ENCODE measurements at regions not wholly inside any gene's neighbourhood (a gene's known extent, or its start where the extent isn't known, plus 50 kb on each side); places are given as distances from the start of the nearest gene placed in this dataset.

DNA sequence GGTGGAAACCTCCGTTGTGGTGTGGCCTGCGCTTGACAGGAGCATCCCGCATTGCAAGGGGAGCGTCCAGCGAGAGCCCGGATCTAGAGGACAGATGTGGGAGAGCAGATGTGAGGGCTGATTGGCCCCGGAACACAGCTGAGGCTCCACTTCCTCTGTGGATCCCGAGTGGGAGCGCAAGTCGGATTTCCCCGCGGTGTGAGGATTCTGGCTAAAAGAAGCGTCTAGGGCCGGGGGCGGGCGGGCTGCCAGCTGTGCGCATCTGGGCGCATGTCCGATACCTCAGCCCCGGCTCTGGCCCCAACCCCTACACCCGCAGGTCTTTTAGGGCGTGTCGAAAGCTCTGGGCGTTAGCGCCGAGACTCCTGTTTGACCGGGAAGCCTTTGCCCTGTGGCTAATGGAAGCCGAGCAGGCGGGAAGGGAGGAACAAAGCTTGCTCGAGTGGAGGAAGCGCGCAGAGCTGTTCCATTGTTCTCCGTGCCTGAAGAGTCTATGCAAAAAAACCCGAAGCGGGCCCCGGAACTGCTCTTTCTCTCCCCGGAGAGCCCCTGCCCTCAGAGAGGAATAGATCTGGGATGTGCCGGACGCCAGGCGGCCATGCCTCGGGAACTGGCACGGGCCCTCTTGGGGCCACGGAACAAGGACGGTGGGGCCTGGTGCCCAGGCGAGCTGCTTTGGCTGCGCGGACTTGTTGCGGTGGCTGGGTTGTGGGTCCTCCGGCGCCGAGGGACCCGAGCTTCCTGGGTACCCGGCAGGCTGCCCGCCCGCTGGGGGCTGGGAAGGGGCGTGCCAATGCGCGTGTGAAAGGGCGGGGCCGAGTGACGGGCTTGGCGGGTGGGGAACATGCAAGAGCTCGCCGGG is 111.1 kb downstream of the NAV1 start:
- Mint-ChIP-seq H3K27me3 (peaks cover 31 to 48% of the 10 kb centered on the region in 2 donors), H3K4me1 (peaks cover 8 to 28% of the 10 kb centered on the region in 2 donors), H3K4me3 (peak overlapping the region; percentile 62 to 69), H3K9me3 (no peaks in the 10 kb centered on the region), H3K27ac (no peak overlapping the region), H3K36me3 (no peaks in the 10 kb centered on the region)
- ATAC-seq (replicated peaks) (peak; percentile 35 to 55), DNase-seq (peak; percentile 7)

DNA sequence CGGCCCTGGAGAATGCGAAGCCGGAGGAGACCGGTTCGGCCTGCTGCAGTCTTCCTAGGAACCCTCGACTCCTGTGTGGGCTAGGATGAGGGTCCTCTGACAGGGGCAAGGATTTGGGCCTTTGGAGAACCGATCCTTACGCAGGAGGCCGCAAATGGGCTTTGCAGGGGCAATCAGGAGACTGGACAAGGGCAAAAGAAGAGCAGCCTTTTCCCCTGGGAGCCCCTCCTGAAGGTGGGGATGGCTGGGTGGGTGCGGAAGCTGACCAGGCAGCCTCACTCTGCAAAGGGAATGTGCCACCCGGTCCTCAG is 111.7 kb downstream of the NAV1 start:
- DNase-seq: no peak
- H3K4me3 Mint-ChIP-seq: peak overlapping the region in 1 of 2 donors; percentile 69
- no peaks in the 10 kb centered on the region for H3K36me3 Mint-ChIP-seq
- ATAC-seq (replicated peaks): no peak
- peaks cover 8 to 28% of the 10 kb centered on the region in 2 donors for H3K4me1 Mint-ChIP-seq
- H3K9me3 Mint-ChIP-seq: no peaks in the 10 kb centered on the region
- peaks cover 31 to 48% of the 10 kb centered on the region in 2 donors for H3K27me3 Mint-ChIP-seq
- H3K27ac Mint-ChIP-seq: no peak overlapping the region

DNA sequence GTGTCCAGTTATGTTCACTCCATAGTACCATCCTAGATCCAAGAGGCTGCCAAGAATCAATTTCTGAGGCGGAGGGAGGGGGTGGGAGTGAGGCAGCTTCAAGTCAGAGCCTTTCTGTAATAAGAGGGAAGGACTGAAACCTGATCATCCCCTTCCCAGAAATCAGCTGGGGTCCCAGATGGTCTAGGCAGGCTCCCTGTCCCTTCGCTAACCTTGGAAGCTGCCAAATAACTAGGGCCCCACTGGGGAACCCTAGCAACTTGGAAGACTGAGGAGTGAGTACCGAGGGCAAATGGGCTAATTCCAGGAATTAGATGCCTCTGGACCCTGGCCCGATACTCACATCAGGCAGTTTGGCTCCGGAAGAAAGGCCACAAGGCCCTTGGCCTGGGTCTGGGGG is 113.3 kb downstream of the NAV1 start:
- Mint-ChIP-seq H3K27me3 (peaks cover 25 to 39% of the 10 kb centered on the region in 2 donors), H3K9me3 (no peaks in the 10 kb centered on the region), H3K4me3 (no peak overlapping the region), H3K27ac (no peak overlapping the region), H3K36me3 (no peaks in the 10 kb centered on the region), H3K4me1 (peaks cover 8 to 28% of the 10 kb centered on the region in 2 donors)
- no peak for DNase-seq
- ATAC-seq (replicated peaks): no peak

DNA sequence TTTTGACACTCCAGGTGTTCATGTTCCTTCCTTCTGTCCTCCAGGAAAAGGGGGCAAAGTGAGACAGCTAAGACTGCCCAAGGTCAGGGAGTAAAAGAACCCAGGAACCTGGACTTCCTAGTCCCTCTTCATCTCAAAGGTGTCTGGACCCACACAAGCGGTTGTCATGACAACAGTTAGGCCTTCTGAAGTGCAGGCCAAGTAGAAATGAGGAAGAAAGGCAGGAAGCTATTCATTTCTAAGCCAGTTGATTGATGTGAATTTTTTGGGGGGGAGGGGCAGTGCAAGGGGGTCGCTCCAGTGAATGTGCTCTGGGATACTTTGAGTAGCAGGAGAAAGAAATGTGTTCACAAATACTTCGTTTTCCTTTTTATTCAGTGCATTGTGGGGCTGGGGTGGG is 114.3 kb downstream of the NAV1 start:
- peak overlapping the region; percentile 10 for H3K27ac Mint-ChIP-seq
- H3K4me3 Mint-ChIP-seq: no peak overlapping the region
- H3K9me3 Mint-ChIP-seq: no peaks in the 10 kb centered on the region
- H3K27me3 Mint-ChIP-seq: peaks cover 17 to 28% of the 10 kb centered on the region in 2 donors
- H3K36me3 Mint-ChIP-seq: no peaks in the 10 kb centered on the region
- peaks cover 6 to 23% of the 10 kb centered on the region in 2 donors for H3K4me1 Mint-ChIP-seq
- peak; percentile 48 to 56 for ATAC-seq (replicated peaks)
- no peak for DNase-seq

DNA sequence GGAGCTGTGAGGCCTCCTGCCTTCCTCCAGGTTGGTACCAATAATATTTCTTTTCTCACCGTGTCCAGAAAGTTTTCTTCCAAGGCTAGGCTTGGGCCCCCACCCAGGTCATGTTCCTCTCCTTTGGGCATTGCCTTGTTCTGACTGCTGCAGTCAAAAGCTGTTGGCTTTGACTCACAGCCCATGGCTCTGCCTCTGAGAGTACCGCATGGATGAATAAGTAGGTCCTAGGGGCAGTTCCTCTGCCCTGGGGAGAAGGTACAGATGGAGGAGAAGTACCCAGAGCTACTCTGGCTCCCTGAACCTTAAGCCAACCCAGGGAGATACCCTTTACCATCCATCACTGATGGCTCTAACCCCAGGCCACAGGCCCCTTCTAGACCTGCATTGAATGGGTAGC is 115.0 kb downstream of the NAV1 start:
- Mint-ChIP-seq H3K4me1 (peaks cover 5 to 23% of the 10 kb centered on the region in 2 donors), H3K27ac (no peak overlapping the region), H3K4me3 (no peak overlapping the region), H3K9me3 (no peaks in the 10 kb centered on the region), H3K36me3 (no peaks in the 10 kb centered on the region), H3K27me3 (peaks cover 16 to 27% of the 10 kb centered on the region in 2 donors)
- DNase-seq (no peak), ATAC-seq (replicated peaks) (peak; percentile 19 to 23)

DNA sequence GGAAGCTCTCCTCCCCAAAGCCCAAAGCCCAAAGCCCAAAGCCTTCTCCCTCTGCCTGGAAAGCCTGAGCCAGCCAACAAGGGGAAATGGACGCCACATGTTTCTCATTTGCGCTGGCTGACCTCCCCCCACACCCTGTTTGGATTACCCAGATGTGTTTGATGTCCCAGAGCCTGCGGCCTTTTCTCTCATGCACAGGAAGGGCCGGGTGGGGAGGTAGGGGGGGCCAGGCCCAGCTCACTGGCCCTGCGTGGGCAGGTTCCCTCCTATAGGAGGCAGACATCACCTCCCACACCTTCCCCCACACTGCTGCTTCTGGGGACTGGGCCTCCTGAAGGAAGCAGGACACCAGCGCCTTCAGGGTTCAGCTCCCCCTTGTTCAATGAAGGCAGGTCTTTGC is 116.3 kb downstream of the NAV1 start:
- Mint-ChIP-seq H3K9me3 (no peaks in the 10 kb centered on the region), H3K27ac (no peak overlapping the region), H3K4me1 (peaks cover 5 to 15% of the 10 kb centered on the region in 2 donors), H3K27me3 (peaks cover 8 to 18% of the 10 kb centered on the region in 2 donors), H3K36me3 (no peaks in the 10 kb centered on the region), H3K4me3 (no peak overlapping the region)
- DNase-seq (no peak), ATAC-seq (replicated peaks) (no peak)

DNA sequence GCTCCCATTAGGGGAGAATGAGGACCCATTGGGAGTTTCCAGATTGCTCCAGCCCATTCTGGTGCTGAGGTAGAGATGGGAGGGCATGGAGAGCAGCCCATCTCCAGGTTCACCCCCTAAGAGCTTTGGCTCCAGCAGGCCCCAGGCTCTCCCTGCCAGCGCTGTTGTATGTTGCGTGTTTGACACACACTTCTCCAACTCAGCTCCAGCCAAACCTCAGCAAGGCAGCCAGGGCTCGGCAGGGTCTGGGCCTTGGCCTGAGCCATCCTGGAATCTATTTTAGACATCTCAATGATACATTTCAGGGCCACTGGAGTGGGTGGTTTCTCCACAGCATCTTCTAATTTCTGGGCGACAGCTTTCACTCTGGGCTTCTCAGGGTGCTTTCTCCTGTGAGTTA is 117.0 kb downstream of the NAV1 start:
- peaks cover 3 to 11% of the 10 kb centered on the region in 2 donors for H3K27me3 Mint-ChIP-seq
- H3K4me3 Mint-ChIP-seq: no peak overlapping the region
- H3K9me3 Mint-ChIP-seq: no peaks in the 10 kb centered on the region
- ATAC-seq (replicated peaks): no peak
- H3K4me1 Mint-ChIP-seq: peaks cover 5 to 8% of the 10 kb centered on the region in 2 donors
- no peaks in the 10 kb centered on the region for H3K36me3 Mint-ChIP-seq
- H3K27ac Mint-ChIP-seq: no peak overlapping the region
- no peak for DNase-seq

DNA sequence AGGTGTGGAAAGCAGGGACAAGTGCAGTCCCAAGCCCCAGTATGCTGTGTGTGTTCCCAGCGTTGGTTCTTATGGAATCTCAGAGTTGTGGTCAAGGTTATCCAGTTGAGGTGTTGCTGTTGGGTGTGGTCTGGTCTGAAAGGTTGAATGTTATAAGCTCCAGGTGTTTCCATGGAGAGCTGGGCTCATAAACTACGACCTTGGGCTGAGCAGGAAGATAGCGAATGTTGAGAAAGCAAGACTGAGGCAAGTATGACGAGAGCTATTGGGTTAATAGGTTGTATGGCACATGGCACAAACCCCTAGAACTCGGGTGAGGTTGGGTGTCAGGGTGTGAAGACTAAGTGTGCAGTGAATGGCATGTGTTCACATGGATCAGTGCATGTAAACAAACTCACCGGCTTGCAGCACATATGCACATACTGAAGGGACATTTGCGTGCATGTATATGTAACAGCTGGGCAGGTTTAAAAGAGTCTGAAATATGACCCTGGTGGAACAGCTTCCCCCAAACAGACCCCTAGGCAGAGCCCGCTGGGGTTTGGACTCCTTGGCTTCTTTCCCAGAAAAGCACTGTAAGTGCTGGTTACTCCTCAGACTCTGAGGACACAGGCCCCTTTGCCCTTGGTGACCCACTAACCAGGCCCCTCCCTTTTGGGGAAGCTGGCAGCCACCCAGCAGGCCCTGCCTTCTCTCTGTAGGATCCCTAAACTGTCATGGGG is 117.5 kb downstream of the NAV1 start:
- Mint-ChIP-seq H3K27ac (no peak overlapping the region), H3K36me3 (no peaks in the 10 kb centered on the region), H3K4me1 (peaks cover 5 to 8% of the 10 kb centered on the region in 2 donors), H3K27me3 (peaks cover 0 to 5% of the 10 kb centered on the region in 2 donors), H3K9me3 (no peaks in the 10 kb centered on the region), H3K4me3 (no peak overlapping the region)
- DNase-seq (no peak), ATAC-seq (replicated peaks) (no peak)

DNA sequence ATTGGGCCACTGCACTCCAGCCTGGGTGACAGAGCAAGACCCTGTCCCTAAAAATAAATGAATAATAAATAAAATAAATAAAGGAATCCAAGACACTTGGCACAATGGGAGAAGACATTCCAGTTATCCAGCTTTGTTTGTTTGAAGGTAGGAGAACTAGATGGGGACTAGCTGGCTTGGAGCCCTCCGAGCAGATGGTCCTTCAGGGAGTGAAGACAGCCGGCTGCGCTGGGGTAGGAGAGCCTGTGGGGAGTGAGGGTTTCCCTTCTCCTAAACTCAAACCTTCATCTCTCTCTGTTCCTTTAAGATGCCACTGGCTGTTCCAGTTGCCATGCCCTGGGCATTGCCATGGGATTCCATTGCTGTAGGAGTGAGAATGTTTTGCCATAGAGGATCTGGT is 120.6 kb downstream of the NAV1 start:
- DNase-seq (no peak), ATAC-seq (replicated peaks) (no peak)
- Mint-ChIP-seq H3K9me3 (no peaks in the 10 kb centered on the region), H3K27me3 (no peaks in the 10 kb centered on the region), H3K4me1 (no peaks in the 10 kb centered on the region), H3K4me3 (no peak overlapping the region), H3K36me3 (no peaks in the 10 kb centered on the region), H3K27ac (no peak overlapping the region)

DNA sequence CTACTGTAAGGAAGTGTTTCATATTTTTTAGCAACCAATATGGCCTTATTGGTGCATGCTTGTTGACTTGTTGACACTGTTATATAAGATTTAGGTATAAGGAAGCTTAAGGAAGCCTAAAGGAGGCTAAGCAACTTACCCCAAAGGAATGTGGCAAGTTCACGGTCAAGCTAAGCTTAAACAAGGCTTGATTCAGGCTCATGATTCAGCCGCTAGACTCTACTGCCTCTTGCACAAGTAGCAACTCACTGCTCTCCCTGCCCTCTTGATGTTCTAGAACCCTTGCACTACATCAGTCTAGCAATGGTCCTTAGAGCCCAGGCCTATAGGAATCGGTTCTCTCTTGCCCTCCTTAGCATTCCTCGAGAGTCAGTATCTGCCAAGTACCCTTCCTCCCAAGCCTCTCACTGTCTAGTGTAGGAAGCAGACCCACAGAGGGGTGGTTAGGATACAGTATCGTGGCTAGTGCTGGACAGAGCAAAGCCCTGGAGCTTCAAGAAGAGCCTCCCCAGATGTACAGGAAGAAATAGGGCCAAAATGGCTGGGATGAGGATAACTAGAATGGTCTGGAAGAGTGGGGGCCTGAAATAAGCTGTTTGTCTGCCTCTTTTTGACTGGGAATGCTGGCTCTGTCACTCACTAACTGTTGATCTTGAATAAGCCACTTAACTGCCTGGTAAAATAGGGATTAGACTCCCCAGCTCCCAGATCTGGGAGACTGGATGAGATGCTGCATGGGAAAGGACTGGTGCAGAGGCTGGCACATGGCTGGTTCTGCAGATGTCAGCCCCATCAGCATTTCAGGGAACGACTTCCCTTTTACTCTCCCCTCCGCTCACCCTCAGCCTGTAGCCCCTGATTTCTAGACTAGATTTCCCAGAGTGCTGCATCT is 122.2 kb downstream of the NAV1 start:
- Mint-ChIP-seq H3K9me3 (no peaks in the 10 kb centered on the region), H3K27ac (no peak overlapping the region), H3K36me3 (no peaks in the 10 kb centered on the region), H3K4me1 (no peaks in the 10 kb centered on the region), H3K4me3 (no peak overlapping the region), H3K27me3 (peaks cover 0 to 10% of the 10 kb centered on the region in 2 donors)
- ATAC-seq (replicated peaks) (no peak), DNase-seq (no peak)

DNA sequence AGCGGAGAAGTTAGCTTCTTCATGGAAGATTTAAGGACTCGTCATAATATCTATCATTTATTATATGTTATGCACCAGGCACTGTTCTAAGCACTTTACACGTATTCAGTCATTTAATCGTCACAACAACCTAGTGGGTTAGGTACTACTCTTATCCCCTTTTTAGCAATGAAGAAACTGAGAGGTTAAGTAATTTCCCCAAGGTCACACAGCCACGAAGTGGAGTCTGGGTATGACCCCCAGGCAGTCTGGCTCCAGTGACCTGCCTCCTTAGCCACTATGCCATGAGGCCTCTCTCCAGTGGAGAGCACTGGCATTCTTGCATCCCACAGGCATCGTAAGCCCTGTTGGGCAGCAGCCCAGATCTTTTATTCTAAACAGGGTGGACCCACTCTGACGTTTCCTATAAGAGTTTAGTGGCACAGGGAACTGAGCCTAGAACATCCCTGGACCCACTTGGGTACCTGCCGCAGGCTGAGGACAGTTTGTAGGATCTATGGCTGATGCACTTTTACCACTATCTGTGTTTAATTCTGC is 123.0 kb downstream of the NAV1 start:
- no peak overlapping the region for H3K4me3 Mint-ChIP-seq
- ATAC-seq (replicated peaks) (no peak), DNase-seq (no peak)
- H3K9me3 Mint-ChIP-seq: no peaks in the 10 kb centered on the region
- no peak overlapping the region for H3K27ac Mint-ChIP-seq
- H3K27me3 Mint-ChIP-seq: peaks cover 0 to 10% of the 10 kb centered on the region in 2 donors
- H3K4me1 Mint-ChIP-seq: no peaks in the 10 kb centered on the region
- no peaks in the 10 kb centered on the region for H3K36me3 Mint-ChIP-seq

DNA sequence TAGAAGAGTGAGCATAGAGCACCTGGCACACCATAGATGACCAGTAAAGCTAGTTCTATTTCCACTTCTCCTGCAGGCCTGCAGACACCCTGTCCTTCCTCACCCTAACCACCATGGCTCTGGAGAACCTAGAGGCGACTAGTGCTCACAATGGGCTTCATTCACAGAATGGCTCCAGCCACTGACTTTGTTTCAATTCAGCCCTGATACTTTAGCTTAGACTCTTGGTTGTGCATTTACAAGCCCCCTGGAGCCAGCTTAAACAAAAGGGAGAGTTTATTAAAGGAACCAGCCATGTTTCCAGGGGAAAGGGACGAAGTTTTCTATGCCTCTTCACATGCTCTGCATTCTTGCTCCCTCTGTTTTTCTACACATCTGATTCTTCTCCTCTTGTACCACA is 123.7 kb downstream of the NAV1 start:
- Mint-ChIP-seq H3K27me3 (peaks cover 0 to 10% of the 10 kb centered on the region in 2 donors), H3K36me3 (no peaks in the 10 kb centered on the region), H3K4me1 (no peaks in the 10 kb centered on the region), H3K4me3 (no peak overlapping the region), H3K27ac (no peak overlapping the region), H3K9me3 (no peaks in the 10 kb centered on the region)
- no peak for DNase-seq
- ATAC-seq (replicated peaks): no peak

DNA sequence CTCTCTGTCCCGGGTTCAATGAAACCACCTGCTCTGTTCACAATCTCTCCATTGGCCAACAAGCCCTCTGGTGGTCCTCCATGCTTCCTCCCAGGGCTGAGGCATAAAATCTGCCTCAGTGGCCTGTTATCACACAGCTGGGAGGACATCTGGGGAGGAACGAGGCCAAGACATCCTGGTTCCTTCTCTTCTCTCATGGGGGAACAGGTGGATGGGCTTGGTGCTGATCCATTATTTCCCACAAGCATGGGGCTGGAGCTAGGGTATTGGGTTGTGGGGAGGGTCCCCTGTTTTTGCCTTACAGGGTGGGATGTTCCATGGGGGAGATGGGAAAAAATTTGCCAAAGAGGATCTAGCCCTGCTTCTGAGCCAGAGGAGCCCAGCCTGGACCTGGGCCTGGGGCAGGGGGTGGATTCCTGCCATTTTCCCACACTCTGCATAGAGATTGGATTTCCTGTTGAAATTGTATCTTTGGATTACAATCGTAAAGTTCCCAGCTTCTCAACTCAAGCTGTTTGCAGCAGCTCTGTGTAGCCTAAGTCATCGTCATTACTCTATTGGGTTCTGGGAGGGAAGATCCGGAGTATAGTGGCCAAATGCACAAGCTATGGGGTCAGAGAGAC is 124.7 kb downstream of the NAV1 start:
- Mint-ChIP-seq H3K36me3 (no peaks in the 10 kb centered on the region), H3K27ac (no peak overlapping the region), H3K9me3 (no peaks in the 10 kb centered on the region), H3K4me1 (no peaks in the 10 kb centered on the region), H3K27me3 (peaks cover 0 to 10% of the 10 kb centered on the region in 2 donors), H3K4me3 (no peak overlapping the region)
- DNase-seq: no peak
- no peak for ATAC-seq (replicated peaks)

DNA sequence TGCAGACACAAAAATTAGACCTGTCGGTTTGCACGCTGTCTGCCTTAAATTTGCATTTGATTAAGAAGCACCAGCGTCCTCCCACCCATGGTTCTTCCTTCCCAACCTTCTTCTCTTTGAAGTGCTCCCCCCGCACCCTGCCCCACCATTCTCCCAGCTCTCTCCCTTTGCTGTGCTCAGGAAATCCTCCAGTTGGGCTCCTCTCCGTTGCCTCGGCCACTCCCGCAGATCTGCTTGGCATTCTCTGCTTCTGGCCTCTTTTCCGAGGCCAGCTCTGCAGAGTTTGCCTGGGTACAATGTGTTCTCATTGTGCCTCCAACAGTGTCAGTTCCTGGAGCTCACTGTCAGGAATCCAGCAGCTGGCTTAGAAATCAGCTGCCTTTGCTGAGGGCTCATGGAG is 126.1 kb downstream of the NAV1 start:
- no peak overlapping the region for H3K27ac Mint-ChIP-seq
- H3K9me3 Mint-ChIP-seq: no peaks in the 10 kb centered on the region
- H3K36me3 Mint-ChIP-seq: no peaks in the 10 kb centered on the region
- DNase-seq (no peak), ATAC-seq (replicated peaks) (no peak)
- H3K27me3 Mint-ChIP-seq: peaks cover 0 to 10% of the 10 kb centered on the region in 2 donors
- no peak overlapping the region for H3K4me3 Mint-ChIP-seq
- no peaks in the 10 kb centered on the region for H3K4me1 Mint-ChIP-seq
